G401.6 (cell line): ENCODE measurements at regions not wholly inside any gene's neighbourhood (a gene's known extent, or its start where the extent isn't known, plus 50 kb on each side); places are given as distances from the start of the nearest gene placed in this dataset.

Experiments used
- FAIRE-seq: peaks from 2 replicates; lab custom pipeline; 2012; peaks lifted over from hg19 to GRCh38; lab: Jason Lieb, UNC

GRCh38 chr14:81669308-81669707 lies 135.7 kb upstream of the SEL1L start:
- FAIRE-seq: no peak

DNA sequence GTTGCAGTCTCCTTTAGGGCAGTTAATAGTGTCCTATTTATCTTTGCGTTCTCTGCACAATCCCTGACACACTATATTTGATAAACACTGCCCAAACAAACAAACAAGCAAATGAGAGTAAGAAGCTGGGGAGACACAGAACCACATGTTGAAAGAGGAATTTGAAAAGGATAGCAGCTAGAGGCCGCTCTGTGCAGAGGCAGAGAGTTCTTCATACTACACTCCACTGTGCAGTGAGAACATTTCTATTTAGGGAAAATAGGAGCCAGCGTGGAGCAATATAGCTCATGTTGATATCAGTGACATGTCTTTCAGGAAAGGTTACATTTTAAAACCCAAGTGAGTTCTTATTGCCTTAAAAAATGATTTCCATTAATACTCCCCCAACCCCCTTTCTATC lies 140.3 kb upstream of the SEL1L start:
- FAIRE-seq: no peak

DNA sequence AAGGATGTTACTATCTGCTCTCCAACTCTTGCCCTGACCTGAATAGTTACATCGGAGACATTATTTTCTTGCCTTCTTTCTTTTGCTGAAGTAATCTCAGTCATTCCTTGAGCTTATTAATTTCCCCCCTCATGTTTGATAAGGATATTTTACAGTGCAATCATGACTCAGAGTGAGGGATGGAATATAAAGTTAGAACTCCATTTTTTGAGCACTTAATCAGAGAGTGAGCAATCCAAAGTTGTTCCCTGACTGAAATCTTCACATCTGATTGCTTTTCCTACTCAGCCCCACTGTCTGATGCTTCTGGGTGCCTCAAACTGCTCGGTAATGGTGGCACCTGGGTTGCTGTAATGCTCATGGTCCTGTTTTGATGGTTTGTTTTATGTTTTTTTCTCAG lies 142.7 kb upstream of the SEL1L start:
- FAIRE-seq: no peak

DNA sequence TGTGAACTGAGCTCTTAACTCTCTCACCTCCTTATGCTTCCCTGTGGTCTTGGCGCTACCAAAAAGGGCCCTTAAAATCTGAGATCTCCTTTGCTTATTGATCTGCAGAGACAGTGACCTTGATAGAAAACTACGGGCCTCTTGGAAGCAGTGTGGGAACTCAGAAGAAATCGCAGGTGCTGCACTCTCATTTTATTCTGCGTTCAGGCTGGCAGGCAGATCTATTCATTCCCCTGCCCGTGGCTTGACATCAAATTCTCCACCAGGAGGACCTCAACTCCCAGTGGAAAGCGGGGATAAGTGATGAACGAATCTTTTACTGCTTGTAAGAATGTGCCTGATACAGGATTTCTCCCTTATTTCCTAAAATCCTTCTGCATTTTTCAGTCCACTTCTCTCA lies 143.2 kb upstream of the SEL1L start:
- no peak for FAIRE-seq

DNA sequence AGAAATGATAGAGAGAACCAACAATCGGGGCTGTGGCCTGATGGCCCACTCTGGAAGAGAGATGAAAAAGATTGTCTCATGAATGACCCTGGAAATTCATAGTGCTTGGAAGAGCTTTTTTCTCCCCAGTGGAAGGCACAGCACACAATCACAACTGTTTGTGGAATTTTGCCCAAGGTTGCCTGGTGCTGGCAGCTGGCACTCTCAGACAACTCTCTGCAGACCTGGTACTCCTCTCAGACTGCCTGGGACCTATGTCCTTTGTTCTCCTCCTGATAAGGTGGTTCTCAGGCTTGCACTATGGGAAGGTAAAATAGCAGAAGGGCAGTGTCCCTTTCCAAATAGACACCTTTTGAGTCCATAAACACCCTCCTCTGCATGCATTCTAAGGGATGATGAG lies 144.1 kb upstream of the SEL1L start:
- no peak for FAIRE-seq

GRCh38 chr14:81679226-81679625 lies 145.6 kb upstream of the SEL1L start:
- FAIRE-seq: no peak

- FAIRE-seq: no peak
Measured at GRCh38 chr14:81681541-81681940, 147.9 kb upstream of the SEL1L start.

DNA sequence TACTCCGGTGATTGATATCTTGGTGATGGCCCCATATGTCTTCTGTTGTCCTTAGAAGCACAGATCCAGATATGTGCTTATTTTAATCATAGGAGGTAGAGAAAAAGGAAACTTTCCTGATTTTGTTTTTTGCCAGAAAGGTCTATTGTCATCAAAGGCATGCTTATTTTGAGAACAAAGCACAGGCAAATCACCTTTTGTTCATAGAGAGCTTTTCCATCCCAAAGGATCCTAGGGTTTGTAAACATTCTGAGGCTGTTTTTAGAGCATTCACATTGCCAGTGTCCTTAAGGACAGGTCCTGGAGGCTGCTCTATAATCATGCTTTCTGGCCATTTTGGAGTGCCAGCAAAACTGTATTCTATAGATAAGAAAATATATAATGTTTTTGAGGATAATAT lies 148.5 kb upstream of the SEL1L start:
- no peak for FAIRE-seq

DNA sequence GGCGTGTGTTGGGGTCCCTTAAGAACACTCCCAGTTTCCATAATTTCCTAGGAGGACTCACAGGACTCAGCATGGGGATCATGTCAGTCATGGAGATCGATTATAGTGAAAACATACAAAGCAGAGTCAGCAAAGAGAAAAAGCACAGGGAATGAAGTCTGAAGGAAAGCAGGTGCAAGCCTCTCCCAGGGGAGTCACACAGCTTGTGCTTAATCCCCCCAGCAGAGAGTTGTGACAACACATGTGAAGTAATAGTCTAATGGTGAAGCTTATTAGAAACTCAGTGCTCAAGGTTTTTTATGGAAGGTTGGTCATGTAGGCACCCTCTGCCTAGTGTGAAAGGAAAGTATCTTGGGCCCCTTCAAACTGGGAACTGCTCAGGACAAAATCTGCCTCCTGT lies 149.0 kb upstream of the SEL1L start:
- no peak for FAIRE-seq

- no peak for FAIRE-seq
Measured at GRCh38 chr14:81684696-81685095, 151.0 kb upstream of the SEL1L start.

- no peak for FAIRE-seq
Measured at GRCh38 chr14:81686512-81686911, 152.9 kb upstream of the SEL1L start.

- FAIRE-seq: no peak
Measured at GRCh38 chr14:81691931-81692330, 158.3 kb upstream of the SEL1L start.

GRCh38 chr14:81694419-81694818 lies 160.8 kb upstream of the SEL1L start:
- no peak for FAIRE-seq

- no peak for FAIRE-seq
Measured at GRCh38 chr14:81709681-81710080, 176.0 kb upstream of the SEL1L start.

- no peak for FAIRE-seq
Measured at GRCh38 chr14:81710232-81710845, 176.7 kb upstream of the SEL1L start.

- FAIRE-seq: no peak
Measured at GRCh38 chr14:81715731-81716130, 182.1 kb upstream of the SEL1L start.

DNA sequence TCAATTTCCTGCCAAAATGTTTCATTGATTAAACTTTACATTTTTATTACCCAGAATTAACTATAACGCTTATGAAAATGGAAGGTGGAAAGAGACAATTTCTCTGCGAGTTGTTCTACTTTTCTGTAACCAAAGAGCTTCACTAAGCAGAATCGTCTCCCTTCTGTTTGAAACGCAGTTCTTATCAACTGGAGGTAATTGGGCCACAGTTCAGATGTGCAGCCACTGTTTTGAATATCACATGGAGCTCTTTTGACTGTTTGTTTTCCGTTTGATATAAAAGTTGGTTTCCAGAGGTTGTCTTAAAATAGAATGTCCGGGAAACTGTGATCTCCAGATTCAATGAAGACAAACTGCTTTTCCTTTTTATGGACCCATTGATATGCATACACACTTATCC lies 183.3 kb upstream of the SEL1L start:
- FAIRE-seq: no peak

DNA sequence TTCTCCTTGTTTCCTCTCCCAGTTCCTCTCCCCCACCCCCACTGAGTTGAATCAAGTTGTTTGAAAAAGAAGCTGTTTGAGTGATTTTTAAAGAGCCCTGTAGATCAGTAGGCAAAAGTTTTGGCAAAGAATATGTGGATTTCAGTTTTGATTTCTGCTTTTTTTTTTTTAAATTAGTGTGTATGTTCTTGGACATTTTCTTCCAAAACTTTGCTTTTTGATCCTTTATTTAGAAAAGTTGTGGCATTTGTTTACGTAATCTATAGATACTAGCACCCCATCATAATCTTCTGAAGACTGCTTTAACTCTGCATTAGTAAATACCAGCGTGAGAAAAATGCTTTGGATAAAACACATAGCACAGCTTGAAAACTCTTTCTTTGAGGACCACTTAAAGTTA lies 190.3 kb upstream of the SEL1L start:
- FAIRE-seq: no peak

DNA sequence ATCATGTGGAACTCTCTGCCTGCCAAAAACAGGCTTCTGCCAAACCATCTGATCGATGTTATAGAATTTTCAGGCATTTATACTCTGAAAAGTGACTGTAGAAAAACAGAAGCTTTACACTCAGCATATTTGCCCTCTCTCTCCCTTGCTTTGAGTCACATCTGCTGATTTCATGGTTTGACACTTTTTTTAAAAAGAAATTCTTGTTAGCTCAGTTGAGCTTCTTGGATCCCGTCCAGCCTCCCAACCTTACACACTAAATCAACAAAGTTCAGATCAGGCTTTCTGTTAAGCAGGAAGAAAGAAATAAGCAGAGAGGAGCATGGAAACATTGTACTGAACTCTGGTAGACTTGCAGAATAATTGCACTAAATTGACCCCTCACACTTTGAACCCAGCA lies 193.6 kb upstream of the SEL1L start:
- FAIRE-seq: no peak

GRCh38 chr14:81728447-81728846 lies 194.8 kb upstream of the SEL1L start:
- no peak for FAIRE-seq

GRCh38 chr14:81729622-81730021 lies 196.0 kb upstream of the SEL1L start:
- FAIRE-seq: no peak

- no peak for FAIRE-seq
Measured at GRCh38 chr14:81737938-81738337, 204.3 kb upstream of the SEL1L start.

- FAIRE-seq: no peak
Measured at GRCh38 chr14:81738946-81739659, 205.4 kb upstream of the SEL1L start.

DNA sequence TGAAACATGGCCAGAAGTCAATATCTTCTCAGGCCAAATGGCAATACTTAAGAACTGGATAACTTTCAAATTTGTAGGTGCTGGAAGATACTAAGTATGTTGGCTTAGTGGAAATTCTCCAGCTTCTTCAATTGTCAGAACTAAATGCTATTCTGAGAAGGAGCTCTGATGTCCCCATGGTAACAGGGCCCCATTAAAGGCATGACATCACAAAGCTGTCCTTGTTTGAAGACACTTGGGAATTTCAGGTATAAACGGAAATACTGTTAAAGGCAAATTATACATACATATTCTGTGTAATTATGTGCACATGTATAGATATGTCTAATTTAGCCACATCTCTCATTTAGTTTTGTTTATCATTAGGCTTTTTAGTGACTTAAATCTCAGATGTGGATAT lies 210.0 kb upstream of the SEL1L start:
- no peak for FAIRE-seq
